Liver (tissue), 8 donors: ENCODE measurements at regions not wholly inside any gene's neighbourhood (a gene's known extent, or its start where the extent isn't known, plus 50 kb on each side); places are given as distances from the start of the nearest gene placed in this dataset.

Experiments
- DNase-seq: peaks from one replicate; pipeline ENCODE4 v3.0.0-alpha.2; 2017; ENCODE audit warnings: low spot score
- H3K27ac ChIP-seq, 2 donors: one replicate each; pipeline ENCODE4 v1.7.0; 2013; ENCODE audit warnings: inconsistent platforms in 2 of 2, low read length in 2 of 2, control low read depth in 1 of 2, low read depth in 1 of 2, mild to moderate bottlenecking in 1 of 2
- H3K27me3 ChIP-seq, 4 donors: one replicate each; pipeline versions ENCODE4 v1.6.1 to v1.7.0; 2013; ENCODE audit warnings: low read length in 3 of 4, inconsistent platforms in 1 of 4, mild to moderate bottlenecking in 1 of 4, moderate library complexity in 1 of 4; ENCODE audit not compliant: control insufficient read depth in 4 of 4, insufficient read depth in 4 of 4
- H3K36me3 ChIP-seq, 4 donors: one replicate each; pipeline versions ENCODE4 v1.6.1 to v1.7.0; 2013; ENCODE audit warnings: low read length in 3 of 4, mild to moderate bottlenecking in 3 of 4, low read depth in 1 of 4, moderate library complexity in 1 of 4; ENCODE audit not compliant: control insufficient read depth in 4 of 4, insufficient read depth in 3 of 4
- H3K4me1 ChIP-seq, 4 donors: one replicate each; pipeline versions ENCODE4 v1.6.1 to v1.7.0; 2013; ENCODE audit warnings: low read length in 3 of 4, mild to moderate bottlenecking in 3 of 4, moderate library complexity in 1 of 4; ENCODE audit not compliant: control insufficient read depth in 4 of 4, insufficient read depth in 4 of 4
- H3K4me3 ChIP-seq, 3 donors: one replicate each; pipeline versions ENCODE4 v1.6.1 to v1.7.0; 2013; ENCODE audit warnings: low read length in 3 of 3, control low read depth in 1 of 3, low read depth in 1 of 3, mild to moderate bottlenecking in 1 of 3
- H3K9ac ChIP-seq, 2 donors: one replicate each; pipeline ENCODE4 v1.7.0; 2013; ENCODE audit warnings: low read length in 2 of 2, mild to moderate bottlenecking in 2 of 2, moderate library complexity in 2 of 2, control low read depth in 1 of 2, low read depth in 1 of 2
- H3K9me3 ChIP-seq, 4 donors: one replicate each; pipeline versions ENCODE4 v1.6.1 to v1.7.0; 2013; ENCODE audit warnings: low read length in 3 of 4; ENCODE audit not compliant: control insufficient read depth in 4 of 4
- EGR1 ChIP-seq, 2 donors: IDR thresholded peaks; 2 replicates each; pipeline ENCODE4 v1.6.1; 2016 to 2018; ENCODE audit warnings: antibody characterized with exemption in 2 of 2, low read depth in 2 of 2
- FOXA1 ChIP-seq: IDR thresholded peaks from 2 replicates; pipeline ENCODE4 v1.6.1; 2016; ENCODE audit warnings: antibody characterized with exemption
- FOXA2 ChIP-seq: IDR thresholded peaks from 2 replicates; pipeline ENCODE4 v1.6.1; 2016; ENCODE audit warnings: antibody characterized with exemption
- GABPA ChIP-seq, 2 donors: IDR thresholded peaks in 1 of 2; conservative IDR thresholded peaks in 1 of 2; 2 replicates each; pipeline ENCODE4 v1.6.1; 2016; ENCODE audit warnings: antibody characterized with exemption in 2 of 2, mild to moderate bottlenecking in 1 of 2, moderate library complexity in 1 of 2
- HNF4A ChIP-seq, 2 donors: conservative IDR thresholded peaks; 2 replicates each; pipeline ENCODE4 v1.6.1; 2016; ENCODE audit warnings: antibody characterized with exemption in 2 of 2, mild to moderate bottlenecking in 2 of 2
- HNF4G ChIP-seq: IDR thresholded peaks from 2 replicates; pipeline ENCODE4 v1.6.1; 2016; ENCODE audit warnings: antibody characterized with exemption
- JUND ChIP-seq, 2 donors: IDR thresholded peaks; 2 replicates each; pipeline ENCODE4 v1.6.1; 2016; ENCODE audit warnings: antibody characterized with exemption in 2 of 2
- RAD21 ChIP-seq, 2 donors: IDR thresholded peaks; 2 replicates each; pipeline ENCODE4 v1.6.1; 2016; ENCODE audit warnings: antibody characterized with exemption in 2 of 2, mild to moderate bottlenecking in 2 of 2
- RXRA ChIP-seq, 2 donors: IDR thresholded peaks; 2 replicates each; pipeline ENCODE4 v1.6.1; 2017 to 2018; ENCODE audit warnings: antibody characterized with exemption in 2 of 2, mild to moderate bottlenecking in 1 of 2
- SP1 ChIP-seq: IDR thresholded peaks from 2 replicates; pipeline ENCODE4 v1.6.1; 2018; ENCODE audit warnings: antibody characterized with exemption, mild to moderate bottlenecking
- TAF1 ChIP-seq: conservative IDR thresholded peaks from 2 replicates; pipeline ENCODE4 v1.6.1; 2016; ENCODE audit warnings: antibody characterized with exemption, mild to moderate bottlenecking
- YY1 ChIP-seq: IDR thresholded peaks from 2 replicates; pipeline ENCODE4 v1.6.1; 2016; ENCODE audit warnings: antibody characterized with exemption, mild to moderate bottlenecking
- WGBS: extraction: QIAGEN DNeasy Blood & Tissue Kit; methylation state at CpG from one replicate; pipeline ENCODE4 v1.1.7; 2013; 5-methylcytosine and 5-hydroxymethylcytosine counted together
- TF ChIP-seq, protein P1 (sequence below): IDR thresholded peaks from 2 replicates; pipeline ENCODE4 v1.6.1; 2016; ENCODE audit warnings: antibody characterized with exemption
- TF ChIP-seq, protein P2 (sequence below): IDR thresholded peaks from 2 replicates; pipeline ENCODE4 v1.6.1; 2016; ENCODE audit warnings: antibody characterized with exemption
- TF ChIP-seq, protein P3 (sequence below): IDR thresholded peaks from 2 replicates; pipeline ENCODE4 v1.6.1; 2016; ENCODE audit warnings: antibody characterized with exemption, mild to moderate bottlenecking
- TF ChIP-seq, protein P4 (sequence below): IDR thresholded peaks from 2 replicates; pipeline ENCODE4 v1.6.1; 2016; ENCODE audit warnings: antibody characterized with exemption
- TF ChIP-seq, protein P5 (sequence below): fragments of 150-350 bp; IDR thresholded peaks from 2 replicates; pipeline ENCODE4 v1.5.1; 2017; ENCODE audit warnings: improper control_type of control experiment, low read depth, low read length; ENCODE audit not compliant: missing input control
- donor health status: healthy.
- donor health status: healthy.
- donor health status: healthy.
- donor health status: healthy.
- donor health status: healthy.

DNA sequence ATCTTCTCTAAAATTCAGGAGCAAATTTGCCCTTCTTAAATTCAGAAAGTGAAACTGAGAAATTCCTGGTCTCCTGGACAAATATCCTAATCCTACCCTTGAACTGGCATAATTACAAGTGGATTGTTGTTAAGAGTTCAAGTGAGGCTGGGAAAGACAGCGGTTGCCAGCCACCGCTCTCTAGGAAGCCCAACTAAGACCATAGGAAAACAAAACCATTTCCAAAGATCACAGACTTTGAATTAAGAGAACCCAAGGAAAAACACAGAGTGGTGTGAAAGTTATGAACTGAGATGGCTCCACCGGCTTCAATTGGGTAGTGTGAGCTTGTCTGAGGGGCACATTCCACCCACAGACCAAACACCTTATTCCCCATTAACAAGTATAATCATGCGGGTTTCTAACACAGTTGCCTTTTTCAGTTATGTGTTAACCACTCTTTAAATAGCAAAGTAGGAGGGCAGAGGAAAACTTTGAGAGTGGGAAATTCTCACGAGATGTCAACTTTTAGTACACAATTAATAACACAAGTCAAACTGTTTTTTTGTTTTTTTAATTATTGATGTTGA is 1628.8 kb upstream of the SEL1L start:
- WGBS, result 64% methylated on average over 5 of the region's 5 CpGs
- Histone ChIP-seq H3K4me3 (no peak overlapping the region), H3K27me3 (peaks cover 0 to 3% (median 0%) of the 10 kb centered on the region in 4 donors), H3K9ac (no peak overlapping the region), H3K36me3 (no peaks in the 10 kb centered on the region), H3K9me3 (no peaks in the 10 kb centered on the region), H3K4me1 (no peaks in the 10 kb centered on the region), H3K27ac (no peak overlapping the region)
- DNase-seq, result no peak
- TF ChIP-seq, protein P1, sequence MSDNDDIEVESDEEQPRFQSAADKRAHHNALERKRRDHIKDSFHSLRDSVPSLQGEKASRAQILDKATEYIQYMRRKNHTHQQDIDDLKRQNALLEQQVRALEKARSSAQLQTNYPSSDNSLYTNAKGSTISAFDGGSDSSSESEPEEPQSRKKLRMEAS, result no peak

DNA sequence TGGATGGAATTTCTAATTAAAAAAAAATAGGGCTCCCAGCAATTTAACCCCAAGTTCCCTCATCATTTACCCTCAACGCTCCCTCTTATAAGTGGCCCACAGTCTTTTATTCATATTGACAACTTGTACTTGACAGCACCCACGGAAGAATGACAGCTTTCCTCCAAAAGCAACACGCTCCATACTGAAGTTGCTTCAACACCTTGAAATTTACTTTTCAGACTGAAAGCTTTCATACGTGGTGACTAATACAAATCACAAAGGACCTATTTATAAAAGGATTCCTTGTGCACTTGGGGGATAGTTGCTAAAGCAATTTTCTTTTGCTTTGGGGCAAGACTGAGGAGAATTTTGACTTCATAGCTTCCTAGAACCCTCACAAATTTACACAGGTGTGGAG is 1629.4 kb upstream of the SEL1L start:
- H3K27me3 ChIP-seq, result peaks cover 0 to 3% (median 0%) of the 10 kb centered on the region in 4 donors
- TF ChIP-seq RAD21 (IDR thresholded peaks at IDR 0.05), result no peak
- TF ChIP-seq, protein P2, sequence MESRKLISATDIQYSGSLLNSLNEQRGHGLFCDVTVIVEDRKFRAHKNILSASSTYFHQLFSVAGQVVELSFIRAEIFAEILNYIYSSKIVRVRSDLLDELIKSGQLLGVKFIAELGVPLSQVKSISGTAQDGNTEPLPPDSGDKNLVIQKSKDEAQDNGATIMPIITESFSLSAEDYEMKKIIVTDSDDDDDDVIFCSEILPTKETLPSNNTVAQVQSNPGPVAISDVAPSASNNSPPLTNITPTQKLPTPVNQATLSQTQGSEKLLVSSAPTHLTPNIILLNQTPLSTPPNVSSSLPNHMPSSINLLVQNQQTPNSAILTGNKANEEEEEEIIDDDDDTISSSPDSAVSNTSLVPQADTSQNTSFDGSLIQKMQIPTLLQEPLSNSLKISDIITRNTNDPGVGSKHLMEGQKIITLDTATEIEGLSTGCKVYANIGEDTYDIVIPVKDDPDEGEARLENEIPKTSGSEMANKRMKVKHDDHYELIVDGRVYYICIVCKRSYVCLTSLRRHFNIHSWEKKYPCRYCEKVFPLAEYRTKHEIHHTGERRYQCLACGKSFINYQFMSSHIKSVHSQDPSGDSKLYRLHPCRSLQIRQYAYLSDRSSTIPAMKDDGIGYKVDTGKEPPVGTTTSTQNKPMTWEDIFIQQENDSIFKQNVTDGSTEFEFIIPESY, result no peak
- no peak for TF ChIP-seq SP1
- TF ChIP-seq, protein P3, sequence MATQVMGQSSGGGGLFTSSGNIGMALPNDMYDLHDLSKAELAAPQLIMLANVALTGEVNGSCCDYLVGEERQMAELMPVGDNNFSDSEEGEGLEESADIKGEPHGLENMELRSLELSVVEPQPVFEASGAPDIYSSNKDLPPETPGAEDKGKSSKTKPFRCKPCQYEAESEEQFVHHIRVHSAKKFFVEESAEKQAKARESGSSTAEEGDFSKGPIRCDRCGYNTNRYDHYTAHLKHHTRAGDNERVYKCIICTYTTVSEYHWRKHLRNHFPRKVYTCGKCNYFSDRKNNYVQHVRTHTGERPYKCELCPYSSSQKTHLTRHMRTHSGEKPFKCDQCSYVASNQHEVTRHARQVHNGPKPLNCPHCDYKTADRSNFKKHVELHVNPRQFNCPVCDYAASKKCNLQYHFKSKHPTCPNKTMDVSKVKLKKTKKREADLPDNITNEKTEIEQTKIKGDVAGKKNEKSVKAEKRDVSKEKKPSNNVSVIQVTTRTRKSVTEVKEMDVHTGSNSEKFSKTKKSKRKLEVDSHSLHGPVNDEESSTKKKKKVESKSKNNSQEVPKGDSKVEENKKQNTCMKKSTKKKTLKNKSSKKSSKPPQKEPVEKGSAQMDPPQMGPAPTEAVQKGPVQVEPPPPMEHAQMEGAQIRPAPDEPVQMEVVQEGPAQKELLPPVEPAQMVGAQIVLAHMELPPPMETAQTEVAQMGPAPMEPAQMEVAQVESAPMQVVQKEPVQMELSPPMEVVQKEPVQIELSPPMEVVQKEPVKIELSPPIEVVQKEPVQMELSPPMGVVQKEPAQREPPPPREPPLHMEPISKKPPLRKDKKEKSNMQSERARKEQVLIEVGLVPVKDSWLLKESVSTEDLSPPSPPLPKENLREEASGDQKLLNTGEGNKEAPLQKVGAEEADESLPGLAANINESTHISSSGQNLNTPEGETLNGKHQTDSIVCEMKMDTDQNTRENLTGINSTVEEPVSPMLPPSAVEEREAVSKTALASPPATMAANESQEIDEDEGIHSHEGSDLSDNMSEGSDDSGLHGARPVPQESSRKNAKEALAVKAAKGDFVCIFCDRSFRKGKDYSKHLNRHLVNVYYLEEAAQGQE, result no peak
- TF ChIP-seq RXRA (IDR thresholded peaks at IDR 0.05), result no peak
- TF ChIP-seq, protein P1, result no peak
- no peak for TF ChIP-seq FOXA2
- TF ChIP-seq YY1, result no peak
- no peak for TF ChIP-seq HNF4A (conservative IDR thresholded peaks at IDR 0.05)
- no peak for TF ChIP-seq EGR1 (IDR thresholded peaks at IDR 0.05; ENCODE audit: low read depth in 2 of 2)
- TF ChIP-seq FOXA1, result no peak
- TF ChIP-seq, protein P4, sequence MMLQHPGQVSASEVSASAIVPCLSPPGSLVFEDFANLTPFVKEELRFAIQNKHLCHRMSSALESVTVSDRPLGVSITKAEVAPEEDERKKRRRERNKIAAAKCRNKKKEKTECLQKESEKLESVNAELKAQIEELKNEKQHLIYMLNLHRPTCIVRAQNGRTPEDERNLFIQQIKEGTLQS, result no peak
- no peak for TF ChIP-seq JUND (IDR thresholded peaks at IDR 0.05)
- TF ChIP-seq HNF4G, result no peak
- TF ChIP-seq, protein P5, sequence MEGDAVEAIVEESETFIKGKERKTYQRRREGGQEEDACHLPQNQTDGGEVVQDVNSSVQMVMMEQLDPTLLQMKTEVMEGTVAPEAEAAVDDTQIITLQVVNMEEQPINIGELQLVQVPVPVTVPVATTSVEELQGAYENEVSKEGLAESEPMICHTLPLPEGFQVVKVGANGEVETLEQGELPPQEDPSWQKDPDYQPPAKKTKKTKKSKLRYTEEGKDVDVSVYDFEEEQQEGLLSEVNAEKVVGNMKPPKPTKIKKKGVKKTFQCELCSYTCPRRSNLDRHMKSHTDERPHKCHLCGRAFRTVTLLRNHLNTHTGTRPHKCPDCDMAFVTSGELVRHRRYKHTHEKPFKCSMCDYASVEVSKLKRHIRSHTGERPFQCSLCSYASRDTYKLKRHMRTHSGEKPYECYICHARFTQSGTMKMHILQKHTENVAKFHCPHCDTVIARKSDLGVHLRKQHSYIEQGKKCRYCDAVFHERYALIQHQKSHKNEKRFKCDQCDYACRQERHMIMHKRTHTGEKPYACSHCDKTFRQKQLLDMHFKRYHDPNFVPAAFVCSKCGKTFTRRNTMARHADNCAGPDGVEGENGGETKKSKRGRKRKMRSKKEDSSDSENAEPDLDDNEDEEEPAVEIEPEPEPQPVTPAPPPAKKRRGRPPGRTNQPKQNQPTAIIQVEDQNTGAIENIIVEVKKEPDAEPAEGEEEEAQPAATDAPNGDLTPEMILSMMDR, result no peak
- TF ChIP-seq GABPA (IDR thresholded peaks at IDR 0.05 in 1 of 2, conservative IDR thresholded peaks at IDR 0.05 in 1 of 2), result no peak
- TF ChIP-seq TAF1, result no peak
- H3K9ac ChIP-seq, result no peak overlapping the region
- H3K9me3 ChIP-seq, result no peaks in the 10 kb centered on the region
- 65% methylated on average over 4 of the region's 4 CpGs for WGBS
- H3K4me3 ChIP-seq, result no peak overlapping the region
- H3K4me1 ChIP-seq, result no peaks in the 10 kb centered on the region
- DNase-seq, result no peak
- H3K27ac ChIP-seq, result no peak overlapping the region
- H3K36me3 ChIP-seq, result no peaks in the 10 kb centered on the region
